GF-D8 (cell line): ENCODE measurements at regions not wholly inside any gene's neighbourhood (a gene's known extent, or its start where the extent isn't known, plus 50 kb on each side); places are given as distances from the start of the nearest gene placed in this dataset.
"Not testable (repeated sequence)": the region's sequence is repeated elsewhere in the genome, so short reads cannot be mapped to it uniquely, and the experiment has no call there.

Source experiments
- DNase-seq: peaks from one replicate; lab custom pipeline; 2025; lab: John Stamatoyannopoulos, UW

DNA sequence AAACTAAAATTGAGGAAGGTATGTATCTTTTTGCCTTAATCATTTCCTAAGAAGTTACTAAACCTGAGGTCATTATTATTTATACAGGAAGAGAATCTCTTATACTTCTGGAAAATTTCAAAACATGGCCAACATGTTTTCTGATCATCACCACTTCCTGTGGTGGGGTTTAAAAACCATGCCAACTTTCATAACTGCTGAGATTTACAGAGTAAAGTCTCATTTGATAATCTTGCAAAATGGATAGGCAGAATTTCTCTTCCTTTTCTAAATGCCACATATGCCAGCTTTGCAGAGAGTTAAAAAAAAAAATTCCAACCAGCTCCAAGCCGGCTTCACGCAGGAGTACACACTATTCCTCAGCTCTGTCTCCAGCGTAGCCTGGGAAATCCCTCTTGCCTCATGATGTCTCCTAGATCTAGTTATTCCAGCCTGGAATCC lies 124.3 kb upstream of the SPRED1 start:
- peak; percentile 2 for DNase-seq

- DNase-seq, result no peak
These were observed 123.7 kb upstream of the SPRED1 start for GRCh38 chr15:38128921-38129320.

GRCh38 chr15:38129531-38130204 lies 123.0 kb upstream of the SPRED1 start:
- DNase-seq, result peak; percentile 19

- no peak for DNase-seq
These were observed 122.5 kb upstream of the SPRED1 start for GRCh38 chr15:38130205-38130567.

GRCh38 chr15:38130740-38131498 lies 121.7 kb upstream of the SPRED1 start:
- peak; percentile 54 for DNase-seq

- no peak for DNase-seq
These were observed 118.4 kb upstream of the SPRED1 start for GRCh38 chr15:38134252-38134651.

DNA sequence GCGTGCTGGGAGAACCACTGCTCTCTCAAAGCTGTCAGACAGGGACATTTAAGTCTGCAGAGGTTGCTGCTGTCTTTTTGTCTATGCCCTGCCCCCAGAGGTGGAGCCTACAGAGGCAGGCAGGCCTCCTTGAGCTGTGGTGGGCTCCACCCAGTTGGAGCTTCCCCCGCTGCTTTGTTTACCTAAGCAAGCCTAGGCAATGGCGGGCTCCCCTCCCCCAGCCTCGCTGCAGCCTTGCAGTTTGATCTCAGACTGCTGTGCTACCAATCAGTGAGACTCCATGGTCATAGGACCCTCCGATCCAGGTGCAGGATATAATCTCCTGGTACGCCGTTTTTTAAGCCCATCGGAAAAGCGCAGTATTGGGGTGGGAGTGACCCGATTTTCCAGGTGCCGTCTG lies 110.4 kb upstream of the SPRED1 start:
- not testable (repeated sequence) for DNase-seq

GRCh38 chr15:38144921-38145320 lies 107.7 kb upstream of the SPRED1 start:
- DNase-seq, result no peak

- DNase-seq, result no peak
These were observed 107.0 kb upstream of the SPRED1 start for GRCh38 chr15:38145651-38146111.

DNA sequence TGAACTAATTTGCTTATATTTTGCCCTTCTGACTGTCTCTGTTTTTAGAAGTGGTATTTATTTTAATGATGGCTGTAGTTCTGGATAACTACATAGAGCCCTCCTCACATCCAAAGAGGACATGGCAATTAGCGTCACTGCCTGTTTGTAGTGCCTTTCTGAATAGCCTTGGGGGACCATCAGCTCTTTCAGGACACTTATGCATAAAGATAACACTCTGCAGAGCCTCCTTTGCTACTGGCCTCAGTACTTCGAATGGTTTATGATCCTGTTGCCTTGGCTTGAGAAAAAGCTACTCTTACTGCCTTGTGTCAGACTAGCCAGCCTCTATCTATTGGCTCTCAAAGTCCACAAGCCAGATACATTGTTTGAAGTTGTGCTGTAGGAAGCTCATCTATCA lies 105.4 kb upstream of the SPRED1 start:
- DNase-seq, result no peak

DNA sequence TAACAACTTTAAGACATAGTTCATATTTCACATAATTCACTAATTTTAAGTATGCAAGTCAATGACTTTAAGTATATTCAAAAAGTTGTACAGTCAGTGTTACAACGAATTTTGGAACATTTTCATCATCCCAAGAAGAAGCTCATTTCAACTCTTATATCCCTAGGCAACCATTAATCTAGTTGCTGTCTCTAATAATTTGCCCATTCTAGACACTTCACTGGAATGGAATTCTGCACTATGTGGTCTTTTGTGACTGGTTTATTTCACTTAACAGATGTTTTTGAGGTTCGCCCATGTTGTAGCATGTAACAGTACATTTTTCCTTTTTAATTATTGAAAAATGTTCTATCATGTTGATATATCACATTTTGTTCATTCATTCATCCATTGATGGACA lies 104.2 kb upstream of the SPRED1 start:
- no peak for DNase-seq

- no peak for DNase-seq
These were observed 103.3 kb upstream of the SPRED1 start for GRCh38 chr15:38149315-38149714.

GRCh38 chr15:38150148-38150547 lies 102.5 kb upstream of the SPRED1 start:
- no peak for DNase-seq

- DNase-seq, result no peak
These were observed 101.8 kb upstream of the SPRED1 start for GRCh38 chr15:38150794-38151193.

DNA sequence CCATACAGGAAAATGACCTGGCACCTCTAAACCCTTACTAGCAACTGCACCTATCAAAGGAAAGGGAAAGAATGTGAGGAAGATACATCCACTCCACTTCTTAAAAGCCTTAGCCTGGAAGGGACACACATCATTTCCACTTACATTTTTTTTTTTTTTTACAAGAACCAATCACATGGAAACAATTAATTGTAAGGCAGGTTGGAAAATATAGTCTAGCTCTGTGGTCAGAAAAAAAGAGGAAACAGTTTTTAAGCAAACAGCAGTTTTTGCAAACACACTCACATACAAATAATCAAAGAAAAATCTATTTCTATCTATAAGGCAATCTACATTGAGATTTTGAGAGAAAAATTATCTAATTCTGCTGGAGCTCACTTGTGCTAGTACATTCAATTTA lies 98.9 kb upstream of the SPRED1 start:
- no peak for DNase-seq

DNA sequence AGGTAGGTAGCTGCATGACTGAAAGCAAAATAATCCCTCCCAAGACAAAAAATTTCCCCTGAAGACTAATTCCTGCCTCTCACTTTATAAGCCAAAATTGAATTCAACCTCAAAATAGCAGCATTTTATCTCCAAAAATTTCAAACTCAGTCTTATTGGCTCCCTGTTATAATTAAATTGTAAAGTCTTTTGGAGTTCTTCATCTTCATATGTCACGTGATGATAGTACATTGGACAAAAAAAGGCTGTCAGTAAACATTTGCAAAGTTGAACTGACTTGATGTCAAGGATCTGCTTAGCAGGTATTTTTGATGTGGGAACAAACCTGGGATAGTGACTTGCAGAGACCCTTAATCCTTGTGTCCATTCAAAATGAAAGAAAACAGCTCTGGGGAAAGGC lies 98.4 kb upstream of the SPRED1 start:
- no peak for DNase-seq

GRCh38 chr15:38154837-38155236 lies 97.8 kb upstream of the SPRED1 start:
- DNase-seq, result no peak

DNA sequence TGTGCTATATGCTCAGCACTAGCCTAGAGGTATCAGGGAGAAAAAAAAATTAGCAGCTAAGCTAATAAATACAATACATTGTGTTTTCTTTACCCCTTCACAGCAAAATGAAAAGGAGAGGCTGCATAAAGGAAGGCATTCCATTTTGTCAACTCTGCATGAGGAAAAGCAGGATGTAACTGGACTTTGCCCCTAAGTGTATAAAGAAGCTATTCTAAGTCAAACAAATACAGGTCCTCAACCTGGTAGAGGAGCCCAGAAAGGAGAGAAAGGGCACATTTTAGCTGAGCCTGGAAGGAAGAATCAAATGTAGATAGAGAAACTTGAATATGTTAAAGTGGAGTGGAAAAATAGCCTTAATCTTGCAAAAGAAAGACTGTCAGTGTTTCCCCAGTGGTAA lies 89.0 kb upstream of the SPRED1 start:
- no peak for DNase-seq

- no peak for DNase-seq
These were observed 88.6 kb upstream of the SPRED1 start for GRCh38 chr15:38164061-38164460.

- no peak for DNase-seq
These were observed 88.1 kb upstream of the SPRED1 start for GRCh38 chr15:38164507-38164906.

DNA sequence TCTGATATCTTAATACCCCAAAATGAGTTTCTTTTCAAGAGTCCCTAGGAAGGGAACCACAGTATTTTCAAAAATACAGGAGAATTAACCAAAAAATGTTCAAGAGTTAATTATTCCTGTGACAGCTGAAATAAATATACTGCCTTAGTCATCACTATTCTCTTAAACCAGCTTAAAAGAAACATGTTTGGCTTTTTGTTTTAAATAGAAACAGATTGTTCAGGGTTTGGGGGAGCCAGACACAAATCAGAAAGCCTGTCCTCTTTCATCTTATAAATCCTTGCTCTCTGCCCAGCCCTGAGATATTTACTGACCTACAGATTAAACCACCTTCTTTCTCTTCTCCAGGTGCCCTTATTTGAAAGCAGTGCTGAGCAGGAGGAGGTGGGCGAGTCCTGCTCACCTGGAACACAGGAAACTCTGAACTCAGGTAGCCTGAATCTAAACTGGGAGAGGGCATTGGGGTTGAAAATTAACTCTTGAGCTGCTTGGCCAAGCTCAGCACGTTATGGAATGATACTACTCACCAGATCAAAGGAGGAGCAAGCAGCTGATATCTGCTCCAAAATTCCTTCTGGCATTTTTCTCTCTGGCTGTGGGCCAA lies 84.1 kb upstream of the SPRED1 start:
- DNase-seq, result no peak

DNA sequence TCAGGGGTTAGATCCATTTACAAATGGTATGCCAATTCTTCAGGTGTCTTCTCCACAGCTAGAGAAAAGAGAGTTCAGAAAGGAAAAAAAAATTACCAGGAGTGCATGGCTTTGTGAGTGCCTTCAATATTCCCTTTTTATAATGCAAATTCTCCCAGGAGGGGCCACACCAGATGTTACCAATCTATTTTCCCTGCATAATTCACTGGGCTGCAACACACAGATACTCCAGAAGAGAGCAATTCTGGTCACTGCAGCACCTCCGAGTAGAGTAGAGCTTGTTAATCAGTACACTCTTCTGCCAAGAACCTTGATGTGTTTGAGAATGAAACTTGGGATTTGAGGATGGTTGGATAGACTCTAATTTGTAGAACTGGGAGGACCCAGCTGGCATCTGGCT lies 80.7 kb upstream of the SPRED1 start:
- no peak for DNase-seq

DNA sequence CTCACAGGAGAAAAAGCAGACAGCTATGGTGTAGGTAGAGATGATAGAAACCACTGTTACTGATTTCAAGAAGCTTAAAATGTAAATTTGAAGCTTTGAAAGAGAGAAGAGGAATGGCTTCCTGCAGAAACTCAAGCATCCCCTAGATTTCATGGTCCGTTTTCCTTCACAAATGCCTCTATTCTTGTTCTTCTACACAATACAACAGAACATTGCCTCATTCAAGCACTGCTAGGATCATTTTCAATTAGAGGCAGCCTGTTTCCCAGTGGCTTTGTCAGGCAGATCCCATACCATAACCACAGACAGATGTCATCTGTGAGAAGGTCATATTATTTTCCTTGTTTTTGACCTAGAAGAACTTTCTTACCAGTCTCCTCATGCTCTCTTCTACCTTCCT lies 77.9 kb upstream of the SPRED1 start:
- no peak for DNase-seq
